HCT116 (cell line): ENCODE measurements at regions not wholly inside any gene's neighbourhood (a gene's known extent, or its start where the extent isn't known, plus 50 kb on each side); places are given as distances from the start of the nearest gene placed in this dataset.

ENCODE experiments used
- ATAC-seq: fragments of 200-7000 bp; cut with Tn5 transposase; 2 replicates; pipeline ENCODE4 v1.9.1; 2020; ENCODE audit warnings: mild to moderate bottlenecking, moderate library complexity
- BruUV-seq: library from RNA; stranded (reverse); fragments of 400-500 nt; replicated peaks from 2 replicates; lab custom pipeline; 2021; lab: Mats Ljungman, UMichigan
- CTCF ChIA-PET: fragments of 300-600 bp; sonication (Branson Sonifier 250); formaldehyde crosslinking; loops from one replicate; lab custom pipeline; 2021; ENCODE audit warnings: antibody characterized with exemption; lab: Charles Lee
- POLR2A ChIA-PET: fragments of 300-600, 350-600 bp; sonication (Branson Sonifier 250); formaldehyde crosslinking; loops from one replicate; lab custom pipeline; 2021; ENCODE audit warnings: antibody characterized with exemption; lab: Charles Lee
- RAD21 ChIA-PET, 2 experiments: fragments of 300-600 bp; sonication (Branson Sonifier 250); formaldehyde crosslinking; loops; one replicate each; lab custom pipeline; 2023; ENCODE audit warnings: low total read pairs in 2 of 2; ENCODE audit not compliant: uncharacterized antibody in 2 of 2, unreplicated experiment in 2 of 2, low non-redundant PET in 1 of 2; lab: Charles Lee
- DNase-seq: peaks from one replicate; pipeline ENCODE4 v3.0.0-alpha.2; 2010; ENCODE audit warnings: low read depth, low spot score
- H2AFZ ChIP-seq: fragments of 200-600 bp; shearing (Covaris generic), sonication (generic); 2 replicates; pipeline ENCODE4 v1.6.1; 2017; ENCODE audit warnings: low read depth, mixed run types, mixed read lengths, antibody characterized with exemption, low read length; ENCODE audit not compliant: poor library complexity, severe bottlenecking
- H3K27ac ChIP-seq: 2 replicates; pipeline ENCODE4 v1.5.1; 2012; ENCODE audit warnings: low read depth, low read length
- H3K27me3 ChIP-seq: fragments of 200-600 bp; sonication (generic); 2 replicates; pipeline ENCODE4 v1.6.1; 2016; ENCODE audit warnings: mixed run types, low read length, mixed read lengths; ENCODE audit not compliant: insufficient read depth
- H3K36me3 ChIP-seq, 2 experiments: fragments of 200-500 bp in 1 of 2; fragments of 200-600 bp in 1 of 2; sonication (Bioruptor generic) in 1 of 2; sonication (generic) in 1 of 2; 2 replicates each; pipeline versions ENCODE4 v1.5.1 to v1.6.1; 2014 to 2016; ENCODE audit warnings: low read length in 2 of 2, inconsistent platforms in 1 of 2, mixed read lengths in 1 of 2, mixed run types in 1 of 2; ENCODE audit not compliant: insufficient read depth in 2 of 2, control insufficient read depth in 1 of 2
- H3K4me1 ChIP-seq, 2 experiments: fragments of 200-600 bp in 1 of 2; sonication (generic) in 1 of 2; 2 replicates each; pipeline versions ENCODE4 v1.5.1 to v1.6.1; 2012 to 2017; ENCODE audit warnings: low read length in 2 of 2, inconsistent platforms in 1 of 2, mild to moderate bottlenecking in 1 of 2, mixed read lengths in 1 of 2, mixed run types in 1 of 2, moderate library complexity in 1 of 2; ENCODE audit not compliant: insufficient read depth in 2 of 2, control insufficient read depth in 1 of 2
- H3K4me2 ChIP-seq: fragments of 200-600 bp; sonication (generic); 2 replicates; pipeline ENCODE4 v1.6.1; 2017; ENCODE audit warnings: mixed run types, low read length, mixed read lengths
- H3K4me3 ChIP-seq, 2 experiments: fragments of 200-600 bp in 1 of 2; sonication (generic) in 1 of 2; replicated peaks in 1 of 2; 2 replicates each; pipeline ENCODE4 v1.5.1; 2011 to 2016; ENCODE audit warnings: low read length in 2 of 2, control low read depth in 1 of 2, low read depth in 1 of 2, mild to moderate bottlenecking in 1 of 2, mixed read lengths in 1 of 2, mixed run types in 1 of 2
- H3K79me2 ChIP-seq: fragments of 200-600 bp; sonication (generic); 2 replicates; pipeline ENCODE4 v1.6.1; 2017; ENCODE audit warnings: mild to moderate bottlenecking, mixed run types, low read length, moderate library complexity, mixed read lengths; ENCODE audit not compliant: insufficient read depth
- H3K9ac ChIP-seq: fragments of 200-600 bp; sonication (generic); 2 replicates; pipeline ENCODE4 v1.6.1; 2016; ENCODE audit warnings: low read length, mixed read lengths
- H3K9me2 ChIP-seq: fragments of 200-600 bp; sonication (generic), shearing (Covaris generic); 2 replicates; pipeline ENCODE4 v1.6.1; 2017; ENCODE audit warnings: mixed run types, mild to moderate bottlenecking, moderate library complexity; ENCODE audit not compliant: insufficient read depth
- H3K9me3 ChIP-seq, 2 experiments: fragments of 200-500 bp in 1 of 2; fragments of 200-600 bp in 1 of 2; sonication (Bioruptor generic) in 1 of 2; sonication (generic) in 1 of 2; 2 replicates each; pipeline ENCODE4 v1.6.1; 2014 to 2017; ENCODE audit warnings: low read length in 2 of 2, mixed read lengths in 2 of 2, inconsistent platforms in 1 of 2, low read depth in 1 of 2, mild to moderate bottlenecking in 1 of 2, mixed run types in 1 of 2, moderate library complexity in 1 of 2; ENCODE audit not compliant: control insufficient read depth in 1 of 2, insufficient read depth in 1 of 2
- H4K20me1 ChIP-seq: fragments of 200-600 bp; sonication (generic), shearing (Covaris generic); 2 replicates; pipeline ENCODE4 v1.6.1; 2017; ENCODE audit warnings: mixed run types, mild to moderate bottlenecking, moderate library complexity; ENCODE audit not compliant: insufficient read depth
- CBX3 ChIP-seq: IDR thresholded peaks from 2 replicates; pipeline ENCODE4 v1.6.1; 2012; ENCODE audit warnings: low read depth
- ELF1 ChIP-seq: IDR thresholded peaks from 2 replicates; pipeline ENCODE4 v1.6.1; 2012; ENCODE audit warnings: low read depth, borderline replicate concordance
- EZH2 ChIP-seq: fragments of 200-600 bp; sonication (generic); IDR thresholded peaks from 2 replicates; pipeline ENCODE4 v1.6.1; 2017; ENCODE audit warnings: antibody characterized with exemption, mixed run types
- MAX ChIP-seq: IDR thresholded peaks from 2 replicates; pipeline ENCODE4 v1.6.1; 2012
- SIN3A ChIP-seq: IDR thresholded peaks from 2 replicates; pipeline ENCODE4 v1.6.1; 2012; ENCODE audit warnings: low read depth
- SP1 ChIP-seq: IDR thresholded peaks from 2 replicates; pipeline ENCODE4 v1.6.1; 2012; ENCODE audit warnings: low read depth
- SRF ChIP-seq: IDR thresholded peaks from 2 replicates; pipeline ENCODE4 v1.6.1; 2012; ENCODE audit warnings: low read depth
- TCF7L2 ChIP-seq: IDR thresholded peaks from 2 replicates; pipeline ENCODE4 v1.7.0; 2011; ENCODE audit warnings: borderline replicate concordance, inconsistent platforms; ENCODE audit not compliant: insufficient read depth, insufficient read length; ENCODE audit errors: extremely low read depth
- YY1 ChIP-seq: IDR thresholded peaks from 2 replicates; pipeline ENCODE4 v1.6.1; 2011; ENCODE audit warnings: low read length, low read depth, moderate library complexity, mild to moderate bottlenecking; ENCODE audit not compliant: insufficient replicate concordance; ENCODE audit errors: extremely low read depth
- ZFX ChIP-seq: fragments of 450-650 bp; IDR thresholded peaks from 2 replicates; pipeline ENCODE4 v1.6.1; 2017
- intact Hi-C: fragments of 100-400 bp; cut with micrococcal nuclease; formaldehyde crosslinking; loops from 2 replicates; pipeline ENCODE4 v1.10.0; 2022
- TF ChIP-seq, protein P1 (sequence below), 3 experiments: fragments of 200-600 bp in 1 of 3; sonication (generic) in 1 of 3; IDR thresholded peaks in 2 of 3; conservative IDR thresholded peaks in 1 of 3; 2 replicates each; pipeline ENCODE4 v1.5.1; 2012 to 2017; ENCODE audit warnings: low read depth in 2 of 3, low read length in 2 of 3, antibody characterized with exemption in 1 of 3, borderline replicate concordance in 1 of 3, control low read depth in 1 of 3, mild to moderate bottlenecking in 1 of 3, mixed read lengths in 1 of 3, mixed run types in 1 of 3, moderate library complexity in 1 of 3; ENCODE audit not compliant: insufficient read depth in 1 of 3
- TF ChIP-seq, protein P2 (sequence below): IDR thresholded peaks from 2 replicates; pipeline ENCODE4 v1.6.1; 2012; ENCODE audit warnings: low read depth

GRCh38 chr7:66419210-66419609 lies 209.5 kb upstream of the KCTD7 start:
- no peaks in the 10 kb centered on the region for H3K9me3 ChIP-seq
- no peak for TF ChIP-seq MAX
- no peak for TF ChIP-seq ELF1
- TF ChIP-seq, protein P1, sequence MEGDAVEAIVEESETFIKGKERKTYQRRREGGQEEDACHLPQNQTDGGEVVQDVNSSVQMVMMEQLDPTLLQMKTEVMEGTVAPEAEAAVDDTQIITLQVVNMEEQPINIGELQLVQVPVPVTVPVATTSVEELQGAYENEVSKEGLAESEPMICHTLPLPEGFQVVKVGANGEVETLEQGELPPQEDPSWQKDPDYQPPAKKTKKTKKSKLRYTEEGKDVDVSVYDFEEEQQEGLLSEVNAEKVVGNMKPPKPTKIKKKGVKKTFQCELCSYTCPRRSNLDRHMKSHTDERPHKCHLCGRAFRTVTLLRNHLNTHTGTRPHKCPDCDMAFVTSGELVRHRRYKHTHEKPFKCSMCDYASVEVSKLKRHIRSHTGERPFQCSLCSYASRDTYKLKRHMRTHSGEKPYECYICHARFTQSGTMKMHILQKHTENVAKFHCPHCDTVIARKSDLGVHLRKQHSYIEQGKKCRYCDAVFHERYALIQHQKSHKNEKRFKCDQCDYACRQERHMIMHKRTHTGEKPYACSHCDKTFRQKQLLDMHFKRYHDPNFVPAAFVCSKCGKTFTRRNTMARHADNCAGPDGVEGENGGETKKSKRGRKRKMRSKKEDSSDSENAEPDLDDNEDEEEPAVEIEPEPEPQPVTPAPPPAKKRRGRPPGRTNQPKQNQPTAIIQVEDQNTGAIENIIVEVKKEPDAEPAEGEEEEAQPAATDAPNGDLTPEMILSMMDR (IDR thresholded peaks at IDR 0.05 in 2 of 3, conservative IDR thresholded peaks at IDR 0.05 in 1 of 3; ENCODE audit: borderline replicate concordance in 1 of 3, insufficient read depth in 1 of 3, low read depth in 2 of 3, low read length in 2 of 3) = no peak
- no peak for TF ChIP-seq SRF
- TF ChIP-seq CBX3 = no peak
- TF ChIP-seq, all 23 proteins: peak for 0
- H3K4me1 ChIP-seq = no peaks in the 10 kb centered on the region
- no peak for DNase-seq
- no peaks in the 10 kb centered on the region for H3K9me2 ChIP-seq
- H3K27ac ChIP-seq = no peak overlapping the region
- no peaks in the 10 kb centered on the region for H4K20me1 ChIP-seq
- no peak for ATAC-seq
- no TSS peak for BruUV-seq
- no peak overlapping the region for H2AFZ ChIP-seq
- no peak overlapping the region for H3K4me3 ChIP-seq
- no peaks in the 10 kb centered on the region for H3K36me3 ChIP-seq
- no peak overlapping the region for H3K4me2 ChIP-seq
- H3K9ac ChIP-seq = no peak overlapping the region
- CTCF ChIA-PET = no interaction called here
- no peaks in the 10 kb centered on the region for H3K27me3 ChIP-seq
- H3K79me2 ChIP-seq = no peaks in the 10 kb centered on the region
- POLR2A ChIA-PET = no interaction called here
- intact Hi-C loops = no loop called here
- RAD21 ChIA-PET = no interaction called here

- CTCF ChIA-PET = no interaction called here
- Histone ChIP-seq H3K9me2 (no peaks in the 10 kb centered on the region), H3K79me2 (no peaks in the 10 kb centered on the region), H3K27ac (no peak overlapping the region), H3K9me3 (no peaks in the 10 kb centered on the region), H4K20me1 (no peaks in the 10 kb centered on the region), H3K27me3 (no peaks in the 10 kb centered on the region), H3K9ac (no peak overlapping the region), H3K4me2 (no peak overlapping the region), H3K4me3 (no peak overlapping the region), H3K36me3 (no peaks in the 10 kb centered on the region), H2AFZ (no peak overlapping the region), H3K4me1 (no peaks in the 10 kb centered on the region)
- intact Hi-C loops = no loop called here
- RAD21 ChIA-PET = interaction anchor here in 1 of 2 experiments (0.7 kb wide), 1 partner anchor 378 kb away, joined by 3 read pairs; no protein-coding TSS in a partner anchor
- ATAC-seq (no peak), DNase-seq (no peak)
- no TSS peak for BruUV-seq
- POLR2A ChIA-PET = no interaction called here
- TF ChIP-seq YY1 (no peak), ZFX (no peak), SIN3A (no peak), ELF1 (no peak), MAX (no peak), TCF7L2 (no peak), EZH2 (no peak), SRF (no peak), SP1 (no peak)
- TF ChIP-seq, protein P2, sequence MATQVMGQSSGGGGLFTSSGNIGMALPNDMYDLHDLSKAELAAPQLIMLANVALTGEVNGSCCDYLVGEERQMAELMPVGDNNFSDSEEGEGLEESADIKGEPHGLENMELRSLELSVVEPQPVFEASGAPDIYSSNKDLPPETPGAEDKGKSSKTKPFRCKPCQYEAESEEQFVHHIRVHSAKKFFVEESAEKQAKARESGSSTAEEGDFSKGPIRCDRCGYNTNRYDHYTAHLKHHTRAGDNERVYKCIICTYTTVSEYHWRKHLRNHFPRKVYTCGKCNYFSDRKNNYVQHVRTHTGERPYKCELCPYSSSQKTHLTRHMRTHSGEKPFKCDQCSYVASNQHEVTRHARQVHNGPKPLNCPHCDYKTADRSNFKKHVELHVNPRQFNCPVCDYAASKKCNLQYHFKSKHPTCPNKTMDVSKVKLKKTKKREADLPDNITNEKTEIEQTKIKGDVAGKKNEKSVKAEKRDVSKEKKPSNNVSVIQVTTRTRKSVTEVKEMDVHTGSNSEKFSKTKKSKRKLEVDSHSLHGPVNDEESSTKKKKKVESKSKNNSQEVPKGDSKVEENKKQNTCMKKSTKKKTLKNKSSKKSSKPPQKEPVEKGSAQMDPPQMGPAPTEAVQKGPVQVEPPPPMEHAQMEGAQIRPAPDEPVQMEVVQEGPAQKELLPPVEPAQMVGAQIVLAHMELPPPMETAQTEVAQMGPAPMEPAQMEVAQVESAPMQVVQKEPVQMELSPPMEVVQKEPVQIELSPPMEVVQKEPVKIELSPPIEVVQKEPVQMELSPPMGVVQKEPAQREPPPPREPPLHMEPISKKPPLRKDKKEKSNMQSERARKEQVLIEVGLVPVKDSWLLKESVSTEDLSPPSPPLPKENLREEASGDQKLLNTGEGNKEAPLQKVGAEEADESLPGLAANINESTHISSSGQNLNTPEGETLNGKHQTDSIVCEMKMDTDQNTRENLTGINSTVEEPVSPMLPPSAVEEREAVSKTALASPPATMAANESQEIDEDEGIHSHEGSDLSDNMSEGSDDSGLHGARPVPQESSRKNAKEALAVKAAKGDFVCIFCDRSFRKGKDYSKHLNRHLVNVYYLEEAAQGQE = no peak
Observed at GRCh38 chr7:66421830-66422475, 206.7 kb upstream of the KCTD7 start.
